PC-9 (cell line): ENCODE measurements at regions not wholly inside any gene's neighbourhood (a gene's known extent, or its start where the extent isn't known, plus 50 kb on each side); places are given as distances from the start of the nearest gene placed in this dataset.
"Not testable (repeated sequence)": the region's sequence is repeated elsewhere in the genome, so short reads cannot be mapped to it uniquely, and the experiment has no call there.

ENCODE experiments used
- BruUV-seq: library from RNA; stranded (reverse); fragments of 400-500 nt; replicated peaks from 2 replicates; lab custom pipeline; 2021; lab: Mats Ljungman, UMichigan
- CTCF ChIA-PET: fragments of 300-600 bp; sonication (Branson Sonifier 250); formaldehyde crosslinking; loops from one replicate; lab custom pipeline; 2022; ENCODE audit warnings: antibody characterized with exemption; lab: Charles Lee
- POLR2A ChIA-PET: fragments of 300-600 bp; sonication (Branson Sonifier 250); formaldehyde crosslinking; loops from one replicate; lab custom pipeline; 2022; ENCODE audit warnings: antibody characterized with exemption; ENCODE audit not compliant: unreplicated experiment; lab: Charles Lee
- DNase-seq, 2 experiments: peaks; one replicate each; pipeline versions ENCODE4 v3.0.0 to v3.0.0-alpha.2; 2015 to 2022; ENCODE audit warnings: mixed read lengths in 1 of 2
- H2AFZ ChIP-seq: fragments of 200-600 bp; sonication (generic); 2 replicates; pipeline ENCODE4 v1.8.1; 2017; ENCODE audit warnings: antibody characterized with exemption
- H3F3A ChIP-seq: fragments of 200-600 bp; sonication (generic); 2 replicates; pipeline ENCODE4 v1.8.1; 2017; ENCODE audit warnings: antibody characterized with exemption, mild to moderate bottlenecking, low read depth; ENCODE audit not compliant: insufficient read depth
- H3K27ac ChIP-seq: fragments of 200-600 bp; sonication (generic); 2 replicates; pipeline ENCODE4 v1.6.1; 2016; ENCODE audit warnings: mixed run types
- H3K27me3 ChIP-seq: fragments of 200-600 bp; sonication (generic); 2 replicates; pipeline ENCODE4 v1.6.1; 2016; ENCODE audit warnings: low read depth, mixed run types; ENCODE audit not compliant: insufficient read depth
- H3K36me3 ChIP-seq: fragments of 200-600 bp; sonication (generic); 2 replicates; pipeline ENCODE4 v1.6.1; 2016; ENCODE audit warnings: low read depth, mixed run types
- H3K4me1 ChIP-seq: fragments of 200-600 bp; sonication (generic); replicated peaks from 2 replicates; pipeline ENCODE4 v1.6.1; 2016; ENCODE audit warnings: mixed run types; ENCODE audit not compliant: insufficient read depth
- H3K4me2 ChIP-seq: fragments of 200-600 bp; sonication (generic); 2 replicates; pipeline ENCODE4 v1.6.1; 2017; ENCODE audit warnings: mixed run types
- H3K4me3 ChIP-seq: fragments of 200-600 bp; sonication (generic); 2 replicates; pipeline ENCODE4 v1.6.1; 2016; ENCODE audit warnings: mixed run types
- H3K79me2 ChIP-seq: fragments of 200-600 bp; sonication (generic); 2 replicates; pipeline ENCODE4 v1.6.1; 2017; ENCODE audit warnings: low read depth, mixed run types
- H3K9me2 ChIP-seq: fragments of 200-600 bp; sonication (generic); 2 replicates; pipeline ENCODE4 v1.8.1; 2017; ENCODE audit warnings: mild to moderate bottlenecking; ENCODE audit not compliant: insufficient read depth
- H3K9me3 ChIP-seq: fragments of 200-600 bp; sonication (generic); 2 replicates; pipeline ENCODE4 v1.8.1; 2016; ENCODE audit warnings: low read depth; ENCODE audit not compliant: insufficient read depth
- H4K20me1 ChIP-seq: fragments of 200-600 bp; sonication (generic); 2 replicates; pipeline ENCODE4 v1.8.1; 2017; ENCODE audit not compliant: insufficient read depth
- EZH2 ChIP-seq: fragments of 200-600 bp; sonication (generic); IDR thresholded peaks from 2 replicates; pipeline ENCODE4 v1.8.0; 2017; ENCODE audit warnings: antibody characterized with exemption, low read depth
- intact Hi-C: fragments of 100-400 bp; cut with micrococcal nuclease; formaldehyde crosslinking; loops from one replicate; pipeline ENCODE4 v1.10.0; 2022; ENCODE audit not compliant: unreplicated experiment
- TF ChIP-seq, protein P1 (sequence below): fragments of 200-600 bp; sonication (generic); conservative IDR thresholded peaks from 2 replicates; pipeline ENCODE4 v1.6.1; 2017; ENCODE audit warnings: mixed run types, antibody characterized with exemption, mild to moderate bottlenecking, moderate library complexity

DNA sequence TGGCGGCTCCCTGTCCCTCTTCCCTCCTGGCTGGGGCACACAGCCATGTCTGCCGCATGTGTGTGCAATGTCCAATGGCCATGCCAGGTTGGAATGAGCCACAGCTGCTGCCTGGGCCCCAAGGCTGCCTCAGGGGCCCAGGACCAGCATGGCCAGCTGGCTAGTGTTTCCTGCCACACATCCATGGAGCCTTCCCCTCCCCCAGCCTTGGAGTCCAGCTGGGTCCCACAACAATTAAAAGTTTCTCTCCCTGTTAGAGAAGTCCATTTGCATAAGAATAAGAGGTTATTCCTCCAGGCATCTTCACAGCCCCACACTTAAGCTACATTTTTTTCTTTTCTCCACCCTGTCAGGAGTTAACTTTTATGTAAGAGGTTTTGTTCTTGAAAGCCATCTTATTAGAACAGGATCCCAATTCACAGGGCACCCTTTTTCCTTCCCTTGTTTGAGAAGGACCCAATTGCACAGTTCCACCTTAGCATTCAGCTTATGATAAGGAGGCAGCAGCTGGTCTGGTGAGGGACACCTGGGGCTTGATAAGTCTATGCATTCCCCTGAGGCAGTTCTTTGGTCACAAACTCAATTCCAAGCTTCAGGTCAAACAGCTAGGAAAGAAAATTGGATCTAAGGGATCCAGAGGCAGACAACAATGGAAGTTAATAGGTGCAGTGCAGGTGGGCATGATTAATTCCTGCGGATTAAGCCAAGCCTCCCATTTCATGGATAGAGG lies 963.3 kb upstream of the GRIA3 start:
- H3K79me2 ChIP-seq, result no peaks in the 10 kb centered on the region
- no peak overlapping the region for H2AFZ ChIP-seq
- CTCF ChIA-PET, result no interaction called here
- 0 out of 2 replicates have a peak, but pooled peaks cover 3% of the 10 kb centered on the region for H3K9me2 ChIP-seq
- TF ChIP-seq, protein P1, sequence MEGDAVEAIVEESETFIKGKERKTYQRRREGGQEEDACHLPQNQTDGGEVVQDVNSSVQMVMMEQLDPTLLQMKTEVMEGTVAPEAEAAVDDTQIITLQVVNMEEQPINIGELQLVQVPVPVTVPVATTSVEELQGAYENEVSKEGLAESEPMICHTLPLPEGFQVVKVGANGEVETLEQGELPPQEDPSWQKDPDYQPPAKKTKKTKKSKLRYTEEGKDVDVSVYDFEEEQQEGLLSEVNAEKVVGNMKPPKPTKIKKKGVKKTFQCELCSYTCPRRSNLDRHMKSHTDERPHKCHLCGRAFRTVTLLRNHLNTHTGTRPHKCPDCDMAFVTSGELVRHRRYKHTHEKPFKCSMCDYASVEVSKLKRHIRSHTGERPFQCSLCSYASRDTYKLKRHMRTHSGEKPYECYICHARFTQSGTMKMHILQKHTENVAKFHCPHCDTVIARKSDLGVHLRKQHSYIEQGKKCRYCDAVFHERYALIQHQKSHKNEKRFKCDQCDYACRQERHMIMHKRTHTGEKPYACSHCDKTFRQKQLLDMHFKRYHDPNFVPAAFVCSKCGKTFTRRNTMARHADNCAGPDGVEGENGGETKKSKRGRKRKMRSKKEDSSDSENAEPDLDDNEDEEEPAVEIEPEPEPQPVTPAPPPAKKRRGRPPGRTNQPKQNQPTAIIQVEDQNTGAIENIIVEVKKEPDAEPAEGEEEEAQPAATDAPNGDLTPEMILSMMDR, result no peak
- no peak for TF ChIP-seq EZH2
- DNase-seq, result no peak
- intact Hi-C loops, result no loop called here
- POLR2A ChIA-PET, result no interaction called here
- H3K4me3 ChIP-seq, result no peak overlapping the region
- no peaks in the 10 kb centered on the region for H3K36me3 ChIP-seq
- no peaks in the 10 kb centered on the region for H3K4me1 ChIP-seq
- BruUV-seq, result no TSS peak
- H3K27me3 ChIP-seq, result peaks cover 8% of the 10 kb centered on the region
- no peak overlapping the region for H3K4me2 ChIP-seq
- 0 out of 2 replicates have a peak, but pooled peaks cover 2% of the 10 kb centered on the region for H4K20me1 ChIP-seq
- H3K27ac ChIP-seq, result no peak overlapping the region
- H3F3A ChIP-seq, result no peaks in the 10 kb centered on the region
- H3K9me3 ChIP-seq, result no peaks in the 10 kb centered on the region

DNA sequence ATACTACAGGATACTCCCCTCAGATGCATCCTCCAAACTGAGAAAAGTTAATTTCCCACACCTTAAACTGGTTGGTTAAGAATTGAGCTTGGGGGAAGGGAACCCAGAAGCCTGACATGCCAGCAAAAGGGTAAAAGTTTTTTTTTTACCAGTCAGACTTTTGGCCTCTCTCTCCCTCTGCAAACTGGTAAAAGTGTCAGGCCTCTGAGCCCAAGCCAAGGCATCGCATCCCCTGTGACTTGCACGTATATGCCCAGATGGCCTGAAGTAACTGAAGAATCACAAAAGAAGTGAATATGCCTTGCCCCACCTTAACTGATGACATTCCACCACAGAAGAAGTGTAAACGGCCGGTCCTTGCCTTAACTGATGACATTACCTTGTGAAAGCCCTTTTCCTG lies 962.3 kb upstream of the GRIA3 start:
- H3K4me1 ChIP-seq, intact Hi-C loops, BruUV-seq, POLR2A ChIA-PET, CTCF ChIA-PET, H4K20me1 ChIP-seq, H3K79me2 ChIP-seq, H2AFZ ChIP-seq, H3K4me3 ChIP-seq, H3K36me3 ChIP-seq, H3K27me3 ChIP-seq, H3K9me3 ChIP-seq, H3K9me2 ChIP-seq, H3K4me2 ChIP-seq, H3F3A ChIP-seq, H3K27ac ChIP-seq, DNase-seq: not testable (repeated sequence)

GRCh38 chrX:122224137-122224536 lies 959.9 kb upstream of the GRIA3 start:
- H3K36me3 ChIP-seq, H3F3A ChIP-seq, DNase-seq, BruUV-seq, H3K4me1 ChIP-seq, H3K79me2 ChIP-seq, H3K9me3 ChIP-seq, H3K27me3 ChIP-seq, CTCF ChIA-PET, H3K4me3 ChIP-seq, H3K9me2 ChIP-seq, POLR2A ChIA-PET, H4K20me1 ChIP-seq, H3K4me2 ChIP-seq, H2AFZ ChIP-seq, intact Hi-C loops, H3K27ac ChIP-seq: not testable (repeated sequence)

DNA sequence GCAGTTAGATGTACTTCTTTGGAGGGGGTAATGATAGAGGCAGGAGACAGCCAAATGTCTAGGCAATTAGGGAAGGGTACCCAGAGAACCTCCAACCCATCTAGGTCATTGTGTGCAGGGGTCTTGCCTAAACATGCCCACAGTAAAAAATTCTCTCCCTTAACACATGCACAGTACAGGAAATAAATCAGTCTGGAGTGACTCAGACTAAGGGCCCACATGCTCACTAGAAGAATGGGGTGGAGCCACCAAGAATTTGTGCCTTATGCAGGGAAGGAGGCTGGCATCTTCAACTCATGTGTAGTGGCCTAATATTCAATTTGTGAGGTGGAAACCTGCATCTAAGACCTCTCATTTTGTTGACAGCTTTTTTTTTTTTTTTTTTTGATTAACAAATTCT lies 945.3 kb upstream of the GRIA3 start:
- H3K36me3 ChIP-seq, result no peaks in the 10 kb centered on the region
- no peaks in the 10 kb centered on the region for H4K20me1 ChIP-seq
- no peaks in the 10 kb centered on the region for H3F3A ChIP-seq
- no peaks in the 10 kb centered on the region for H3K79me2 ChIP-seq
- ChIA-PET CTCF (no interaction called here), POLR2A (no interaction called here)
- no peak for DNase-seq
- no peak overlapping the region for H2AFZ ChIP-seq
- no peak overlapping the region for H3K27ac ChIP-seq
- no peaks in the 10 kb centered on the region for H3K27me3 ChIP-seq
- no peak overlapping the region for H3K4me3 ChIP-seq
- intact Hi-C loops, result no loop called here
- no peaks in the 10 kb centered on the region for H3K9me2 ChIP-seq
- TF ChIP-seq, protein P1, result no peak
- TF ChIP-seq EZH2, result no peak
- H3K4me1 ChIP-seq, result no peaks in the 10 kb centered on the region
- BruUV-seq, result no TSS peak
- no peaks in the 10 kb centered on the region for H3K9me3 ChIP-seq
- no peak overlapping the region for H3K4me2 ChIP-seq
